Fibroblast of the aortic adventitia (primary cell): ENCODE measurements at regions not wholly inside any gene's neighbourhood (a gene's known extent, or its start where the extent isn't known, plus 50 kb on each side); places are given as distances from the start of the nearest gene placed in this dataset.

Experiments
- DNase-seq: peaks from one replicate; pipeline ENCODE4 v3.0.0-alpha.2; 2010; ENCODE audit warnings: low read depth
- H3K4me3 ChIP-seq: 2 replicates; pipeline ENCODE4 v1.5.1; 2011; ENCODE audit warnings: low read depth, mild to moderate bottlenecking, control low read depth, low read length, moderate library complexity
- TF ChIP-seq, protein P1 (sequence below): IDR thresholded peaks from 2 replicates; pipeline ENCODE4 v1.5.1; 2011; ENCODE audit warnings: mild to moderate bottlenecking, low read length, control low read depth, inconsistent platforms; ENCODE audit not compliant: insufficient read depth

DNA sequence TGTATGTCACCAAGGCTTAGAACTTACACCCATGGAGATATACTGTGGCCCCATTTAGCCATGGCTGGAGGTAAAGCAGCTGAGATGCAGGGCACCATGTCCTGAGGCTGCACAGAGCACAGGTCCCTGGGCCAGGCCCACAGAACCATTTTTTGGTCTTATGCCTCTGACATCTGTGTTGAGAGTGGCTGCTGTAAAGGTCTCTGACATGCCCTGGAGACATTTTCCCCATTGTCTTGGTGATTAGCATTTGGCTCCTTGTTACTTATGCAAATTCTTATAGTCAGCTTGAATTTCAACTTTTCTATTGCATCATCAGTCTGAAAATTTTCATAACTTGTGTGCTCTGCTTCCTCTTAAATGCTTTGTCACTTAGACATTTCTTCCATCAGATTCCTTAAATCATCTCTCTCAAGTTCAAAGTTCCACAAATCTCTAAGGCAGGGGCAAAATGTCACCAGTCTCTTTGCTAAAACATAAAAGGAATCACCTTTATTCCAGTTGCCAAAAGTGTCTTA lies 701.3 kb downstream of the EPHA3 start:
- TF ChIP-seq, protein P1, sequence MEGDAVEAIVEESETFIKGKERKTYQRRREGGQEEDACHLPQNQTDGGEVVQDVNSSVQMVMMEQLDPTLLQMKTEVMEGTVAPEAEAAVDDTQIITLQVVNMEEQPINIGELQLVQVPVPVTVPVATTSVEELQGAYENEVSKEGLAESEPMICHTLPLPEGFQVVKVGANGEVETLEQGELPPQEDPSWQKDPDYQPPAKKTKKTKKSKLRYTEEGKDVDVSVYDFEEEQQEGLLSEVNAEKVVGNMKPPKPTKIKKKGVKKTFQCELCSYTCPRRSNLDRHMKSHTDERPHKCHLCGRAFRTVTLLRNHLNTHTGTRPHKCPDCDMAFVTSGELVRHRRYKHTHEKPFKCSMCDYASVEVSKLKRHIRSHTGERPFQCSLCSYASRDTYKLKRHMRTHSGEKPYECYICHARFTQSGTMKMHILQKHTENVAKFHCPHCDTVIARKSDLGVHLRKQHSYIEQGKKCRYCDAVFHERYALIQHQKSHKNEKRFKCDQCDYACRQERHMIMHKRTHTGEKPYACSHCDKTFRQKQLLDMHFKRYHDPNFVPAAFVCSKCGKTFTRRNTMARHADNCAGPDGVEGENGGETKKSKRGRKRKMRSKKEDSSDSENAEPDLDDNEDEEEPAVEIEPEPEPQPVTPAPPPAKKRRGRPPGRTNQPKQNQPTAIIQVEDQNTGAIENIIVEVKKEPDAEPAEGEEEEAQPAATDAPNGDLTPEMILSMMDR: no peak
- H3K4me3 ChIP-seq: no peak overlapping the region
- no peak for DNase-seq

DNA sequence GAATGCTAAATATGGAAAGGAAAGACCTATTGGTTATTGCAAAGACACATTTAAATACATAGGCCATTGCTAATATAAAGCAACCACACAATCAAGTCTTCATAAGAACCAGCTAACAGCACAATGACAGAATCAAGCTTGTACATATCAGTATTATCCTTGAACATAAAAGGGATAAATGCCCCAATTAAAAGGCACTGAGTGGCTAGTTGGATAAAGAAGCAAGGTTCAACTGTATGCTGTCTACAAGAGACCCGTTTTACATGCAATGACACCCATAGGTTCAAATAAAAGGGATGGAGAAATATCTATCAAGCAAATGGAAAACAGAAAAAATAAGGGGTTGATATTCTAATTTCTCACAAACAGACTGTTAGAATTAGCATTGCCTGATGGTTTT lies 706.1 kb downstream of the EPHA3 start:
- TF ChIP-seq, protein P1: no peak
- no peak for DNase-seq

DNA sequence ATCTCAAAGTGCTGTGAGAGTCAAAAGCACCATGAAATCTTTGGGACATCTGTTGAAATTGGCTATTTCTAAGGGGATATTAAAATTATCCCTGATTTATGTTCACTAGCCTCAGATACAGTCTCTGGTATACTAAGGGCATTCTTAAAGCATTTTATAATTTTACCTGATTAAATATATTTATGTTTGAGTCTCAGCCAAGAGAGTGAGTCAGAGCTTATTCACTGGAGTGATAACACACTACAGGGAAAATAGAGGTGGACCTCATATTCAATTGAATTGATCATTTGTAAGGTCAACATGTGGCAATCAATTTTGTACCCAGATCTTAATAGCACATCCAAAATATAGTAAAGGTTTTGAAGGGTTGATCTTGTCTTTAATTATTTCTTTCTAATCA lies 733.6 kb downstream of the EPHA3 start:
- TF ChIP-seq, protein P1: no peak
- DNase-seq: no peak
- no peak overlapping the region for H3K4me3 ChIP-seq

More for the DNA sequence above, 706.1 kb downstream of the EPHA3 start:
- H3K4me3 ChIP-seq: no peak overlapping the region

DNA sequence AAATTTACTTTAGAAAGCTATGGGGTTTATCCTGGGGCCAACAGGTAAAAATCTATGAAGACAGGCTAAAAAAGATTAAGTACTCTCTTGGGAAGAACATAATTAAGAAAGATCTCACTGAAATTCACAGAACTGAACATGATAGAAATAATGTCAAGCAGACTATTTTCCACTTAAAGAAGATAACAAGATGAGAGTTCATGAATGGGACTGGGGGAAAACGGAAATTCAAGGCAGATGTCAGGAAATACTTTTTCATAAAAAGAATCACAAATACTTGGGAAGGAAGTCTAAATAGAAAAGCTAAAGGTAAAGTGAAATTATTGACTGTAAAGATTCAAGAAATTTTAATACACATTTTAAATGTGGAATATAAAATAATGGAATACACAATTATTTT lies 737.6 kb downstream of the EPHA3 start:
- TF ChIP-seq, protein P1: no peak
- DNase-seq: no peak
- no peak overlapping the region for H3K4me3 ChIP-seq

DNA sequence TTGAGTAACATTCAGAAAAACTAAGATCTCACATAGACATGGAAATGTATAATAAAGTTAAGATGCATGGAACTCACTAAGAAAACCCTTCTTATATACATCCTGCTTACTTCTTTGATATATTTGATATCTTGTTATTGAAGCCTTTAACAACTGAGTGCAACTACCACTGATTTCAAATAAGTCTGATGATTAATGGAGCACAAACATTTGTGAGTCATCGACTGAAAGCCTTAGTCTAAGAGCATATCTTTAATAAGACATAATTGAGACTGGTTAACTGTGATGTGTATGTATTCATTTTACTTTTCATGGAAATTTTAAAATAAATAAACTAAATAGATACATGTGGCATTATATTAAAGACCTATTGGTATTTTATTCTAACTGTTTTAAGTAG lies 740.5 kb downstream of the EPHA3 start:
- no peak overlapping the region for H3K4me3 ChIP-seq
- TF ChIP-seq, protein P1: no peak
- DNase-seq: no peak

DNA sequence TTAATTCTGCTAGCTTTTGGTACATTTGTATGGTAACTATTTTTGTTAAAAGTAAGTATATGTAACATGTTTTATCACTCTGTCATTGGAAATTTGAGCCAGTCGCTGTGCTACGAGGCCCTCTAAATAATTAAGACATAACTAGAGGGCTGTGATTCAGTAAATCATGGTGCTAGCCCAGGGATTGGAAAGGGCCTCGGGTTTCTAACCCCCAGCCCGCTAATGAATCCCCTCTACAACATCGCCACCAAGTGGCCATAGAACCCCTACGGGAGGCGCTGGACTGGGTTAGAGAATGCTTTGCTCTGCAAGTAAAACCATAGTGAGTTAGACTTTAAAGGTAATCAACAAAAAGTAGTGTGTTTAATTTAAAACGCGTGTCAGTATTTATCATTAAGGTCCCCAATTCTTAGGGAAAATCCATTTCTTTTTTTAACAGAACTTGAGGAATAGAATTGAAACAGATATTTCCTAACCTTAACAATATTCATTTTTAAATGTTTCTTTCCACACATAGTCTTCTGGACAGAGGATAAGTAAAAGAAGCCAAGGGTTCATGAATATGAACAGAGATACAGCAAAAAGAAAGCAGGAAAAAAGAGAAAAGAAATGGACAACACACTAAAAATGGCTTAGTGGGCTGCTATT lies 744.7 kb downstream of the EPHA3 start:
- H3K4me3 ChIP-seq: no peak overlapping the region
- TF ChIP-seq, protein P1: peak; percentile 30
- DNase-seq: peak; percentile 5

DNA sequence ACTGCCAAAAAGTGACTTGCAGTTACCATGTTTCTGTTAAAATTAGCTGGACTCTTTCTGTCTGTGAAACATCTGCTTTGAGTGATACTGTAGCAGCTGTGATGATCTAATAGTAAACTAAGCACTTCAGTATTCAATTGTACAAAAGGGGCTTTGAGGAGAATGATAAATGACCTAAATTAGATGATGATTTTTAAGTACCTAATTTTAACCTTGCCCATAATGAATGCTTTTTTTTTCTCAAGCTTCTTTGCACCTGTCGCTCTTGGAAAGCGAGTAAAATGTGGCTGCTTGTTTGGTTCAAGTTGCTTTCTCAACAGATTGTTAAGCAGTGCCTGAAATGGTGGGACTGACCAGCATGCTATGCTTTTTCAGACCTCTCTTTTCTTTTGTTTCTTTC lies 752.3 kb downstream of the EPHA3 start:
- H3K4me3 ChIP-seq: no peak overlapping the region
- TF ChIP-seq, protein P1: no peak
- no peak for DNase-seq
